ENCODE measurements at regions not wholly inside any gene's neighbourhood (a gene's known extent, or its start where the extent isn't known, plus 50 kb on each side); places are given as distances from the start of the nearest gene placed in this dataset.

GRCh38 chr1:177514207-177514606 lies 343.4 kb downstream of the BRINP2 start:
- Histone ChIP-seq H3K9ac (ENCODE audit: low read length) (no peak overlapping the region), H3K9me3 (ENCODE audit: control extremely low read depth in 1 of 3, control insufficient read depth in 2 of 3, insufficient read depth in 1 of 3, low read length in 2 of 3) (no peaks in the 10 kb centered on the region), H3K27me3 (replicated peaks in 1 of 4; ENCODE audit: control extremely low read depth in 1 of 4, control insufficient read depth in 3 of 4, insufficient read depth in 4 of 4, low read length in 3 of 4) (no peaks in the 10 kb centered on the region), H2AFZ (ENCODE audit: insufficient read depth, low read depth, low read length, poor library complexity, severe bottlenecking) (no peak overlapping the region), H3K4me1 (ENCODE audit: control insufficient read depth in 2 of 2, insufficient read depth in 2 of 2, low read length in 2 of 2) (no peaks in the 10 kb centered on the region), H3K4me3 (ENCODE audit: control extremely low read depth in 1 of 5, extremely low read depth in 1 of 5, insufficient read depth in 1 of 5, low read depth in 2 of 5, low read length in 4 of 5) (no peak overlapping the region), H3K79me2 (ENCODE audit: control insufficient read depth, insufficient read depth, low read length) (no peaks in the 10 kb centered on the region), H3K36me3 (replicated peaks in 1 of 2; ENCODE audit: control extremely low read depth in 1 of 2, control insufficient read depth in 1 of 2, extremely low read depth in 1 of 2, insufficient read depth in 2 of 2, low read length in 1 of 2) (no peaks in the 10 kb centered on the region), H4K20me1 (ENCODE audit: control insufficient read depth, insufficient read depth, low read length, poor library complexity, severe bottlenecking) (no peaks in the 10 kb centered on the region), H3K27ac (ENCODE audit: low read length in 2 of 2) (no peak overlapping the region), H3K4me2 (replicated peaks; ENCODE audit: low read depth, low read length, poor library complexity, severe bottlenecking) (no peak overlapping the region)
- POLR2A ChIA-PET = no interaction called here
- TF ChIP-seq EZH2 (IDR thresholded peaks at IDR 0.05; ENCODE audit: borderline replicate concordance, insufficient read depth, low read depth, low read length, poor library complexity, severe bottlenecking) (no peak), CTCF (IDR thresholded peaks at IDR 0.05) (no peak)
- no peaks in the 10 kb centered on the region for H3K27me3 Mint-ChIP-seq
- ATAC-seq (ENCODE audit: low read depth) = no peak
- H3K4me1 Mint-ChIP-seq = no peaks in the 10 kb centered on the region
- CTCF ChIA-PET = interaction anchor here (0.6 kb wide), 1 partner anchor 1138 kb away, joined by 3 read pairs; no protein-coding TSS in a partner anchor
- H3K9me3 Mint-ChIP-seq (ENCODE audit: insufficient read depth) = peaks cover 2% of the 10 kb centered on the region
- H3K27ac Mint-ChIP-seq = no peak overlapping the region
- H3K4me3 Mint-ChIP-seq = no peak overlapping the region
- no peak for DNase-seq
- intact Hi-C loops (cut with micrococcal nuclease) = no loop called here

GRCh38 chr1:177511036-177511435 lies 340.3 kb downstream of the BRINP2 start:
- Histone ChIP-seq H3K36me3 (replicated peaks in 1 of 2; ENCODE audit: control extremely low read depth in 1 of 2, control insufficient read depth in 1 of 2, extremely low read depth in 1 of 2, insufficient read depth in 2 of 2, low read length in 1 of 2) (no peaks in the 10 kb centered on the region), H3K9me3 (ENCODE audit: control extremely low read depth in 1 of 3, control insufficient read depth in 2 of 3, insufficient read depth in 1 of 3, low read length in 2 of 3) (no peaks in the 10 kb centered on the region), H3K79me2 (ENCODE audit: control insufficient read depth, insufficient read depth, low read length) (no peaks in the 10 kb centered on the region), H3K27ac (ENCODE audit: low read length in 2 of 2) (no peak overlapping the region), H3K4me1 (ENCODE audit: control insufficient read depth in 2 of 2, insufficient read depth in 2 of 2, low read length in 2 of 2) (no peaks in the 10 kb centered on the region), H3K9ac (ENCODE audit: low read length) (no peak overlapping the region), H3K4me2 (replicated peaks; ENCODE audit: low read depth, low read length, poor library complexity, severe bottlenecking) (no peak overlapping the region), H3K27me3 (replicated peaks in 1 of 4; ENCODE audit: control extremely low read depth in 1 of 4, control insufficient read depth in 3 of 4, insufficient read depth in 4 of 4, low read length in 3 of 4) (no peaks in the 10 kb centered on the region), H4K20me1 (ENCODE audit: control insufficient read depth, insufficient read depth, low read length, poor library complexity, severe bottlenecking) (no peaks in the 10 kb centered on the region), H3K4me3 (ENCODE audit: control extremely low read depth in 1 of 5, extremely low read depth in 1 of 5, insufficient read depth in 1 of 5, low read depth in 2 of 5, low read length in 4 of 5) (no peak overlapping the region), H2AFZ (ENCODE audit: insufficient read depth, low read depth, low read length, poor library complexity, severe bottlenecking) (no peak overlapping the region)
- intact Hi-C loops (cut with micrococcal nuclease) = no loop called here
- WGBS (ENCODE audit: insufficient coverage) = 100% methylated on average over 1 of the region's 5 CpGs
- CTCF ChIA-PET = no interaction called here
- Mint-ChIP-seq H3K27ac (no peak overlapping the region), H3K9me3 (ENCODE audit: insufficient read depth) (peaks cover 3% of the 10 kb centered on the region), H3K4me1 (no peaks in the 10 kb centered on the region), H3K27me3 (no peaks in the 10 kb centered on the region), H3K4me3 (no peak overlapping the region)
- no peak for DNase-seq
- POLR2A ChIA-PET = no interaction called here
- TF ChIP-seq EZH2 (IDR thresholded peaks at IDR 0.05; ENCODE audit: borderline replicate concordance, insufficient read depth, low read depth, low read length, poor library complexity, severe bottlenecking) = no peak
- TF ChIP-seq CTCF (IDR thresholded peaks at IDR 0.05) = no peak
- ATAC-seq (ENCODE audit: low read depth) = no peak

All from B cell (primary cell).